ENCODE measurements at regions not wholly inside any gene's neighbourhood (a gene's known extent, or its start where the extent isn't known, plus 50 kb on each side); places are given as distances from the start of the nearest gene placed in this dataset.

DNA sequence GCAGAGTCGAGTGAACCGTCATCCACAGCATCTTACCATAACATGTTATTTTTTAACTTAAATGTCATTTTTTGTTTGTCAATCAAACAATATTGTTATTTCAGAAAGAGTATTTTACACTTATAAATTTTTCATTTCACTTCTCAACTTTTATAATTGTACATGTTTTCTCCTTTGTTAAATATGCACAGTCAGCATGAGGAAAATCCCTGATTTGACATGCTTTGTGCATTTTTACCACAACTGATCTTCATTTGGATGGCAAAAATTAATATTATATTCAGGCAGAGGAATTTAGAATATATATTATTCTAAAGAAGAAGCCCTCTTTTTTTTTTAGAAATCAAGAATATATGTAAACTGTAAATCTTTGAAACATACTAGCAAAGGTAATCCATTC is 958.0 kb upstream of the PCDH7 start:
- no peak for TF ChIP-seq TEAD4 (IDR thresholded peaks at IDR 0.05)
- no peak for TF ChIP-seq USF1 (IDR thresholded peaks at IDR 0.05)
- no peak for TF ChIP-seq EP300 (IDR thresholded peaks at IDR 0.05; ENCODE audit: borderline replicate concordance)
- TF ChIP-seq CEBPB (IDR thresholded peaks at IDR 0.05): no peak
- no peak for TF ChIP-seq ZBTB7A (IDR thresholded peaks at IDR 0.05; ENCODE audit: low read depth)
- no peak for TF ChIP-seq RAD21 (IDR thresholded peaks at IDR 0.05; ENCODE audit: low read depth)
- TF ChIP-seq FOXM1 (IDR thresholded peaks at IDR 0.05; ENCODE audit: borderline replicate concordance, low read depth): no peak
- TF ChIP-seq CREB1 (IDR thresholded peaks at IDR 0.05; ENCODE audit: low read depth): no peak
- no peak for TF ChIP-seq YY1 (IDR thresholded peaks at IDR 0.05; ENCODE audit: low read depth)
- TF ChIP-seq, protein P1, sequence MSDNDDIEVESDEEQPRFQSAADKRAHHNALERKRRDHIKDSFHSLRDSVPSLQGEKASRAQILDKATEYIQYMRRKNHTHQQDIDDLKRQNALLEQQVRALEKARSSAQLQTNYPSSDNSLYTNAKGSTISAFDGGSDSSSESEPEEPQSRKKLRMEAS (IDR thresholded peaks at IDR 0.05): no peak

DNA sequence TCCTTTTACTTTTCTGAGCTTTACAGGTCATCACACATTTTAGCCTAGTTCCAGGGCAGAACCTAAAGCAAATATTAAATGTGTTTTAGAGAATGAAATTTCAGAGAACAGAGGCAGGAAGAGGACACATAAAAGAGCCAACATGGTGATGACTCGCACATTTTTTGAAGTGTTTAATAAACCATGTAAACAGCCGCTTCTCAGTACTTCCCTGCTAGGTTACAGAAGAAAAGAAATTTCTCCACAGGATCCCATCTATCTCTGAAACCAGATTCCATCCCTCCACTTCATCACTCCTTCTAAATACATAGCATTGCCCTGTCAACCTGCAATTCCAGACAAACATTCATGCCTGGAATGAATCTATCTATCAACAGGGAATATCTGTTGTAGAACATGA is 949.5 kb upstream of the PCDH7 start:
- TF ChIP-seq FOXM1 (IDR thresholded peaks at IDR 0.05; ENCODE audit: borderline replicate concordance, low read depth): no peak
- TF ChIP-seq USF1 (IDR thresholded peaks at IDR 0.05): no peak
- no peak for TF ChIP-seq TCF12 (IDR thresholded peaks at IDR 0.05; ENCODE audit: low read depth)
- no peak for TF ChIP-seq EGR1 (IDR thresholded peaks at IDR 0.05)
- TF ChIP-seq EP300 (IDR thresholded peaks at IDR 0.05; ENCODE audit: borderline replicate concordance): no peak
- no peak for TF ChIP-seq ZBTB7A (IDR thresholded peaks at IDR 0.05; ENCODE audit: low read depth)
- TF ChIP-seq TEAD4 (IDR thresholded peaks at IDR 0.05): no peak
- no peak for TF ChIP-seq CEBPB (IDR thresholded peaks at IDR 0.05)
- TF ChIP-seq YY1 (IDR thresholded peaks at IDR 0.05; ENCODE audit: low read depth): no peak
- TF ChIP-seq RAD21 (IDR thresholded peaks at IDR 0.05; ENCODE audit: low read depth): no peak
- no peak for TF ChIP-seq REST (IDR thresholded peaks at IDR 0.05; ENCODE audit: low read depth)
- TF ChIP-seq, protein P1 (IDR thresholded peaks at IDR 0.05): no peak

GRCh38 chr4:29805245-29805644 is 914.9 kb upstream of the PCDH7 start:
- TF ChIP-seq RAD21 (IDR thresholded peaks at IDR 0.05; ENCODE audit: low read depth): peak; percentile 44
- TF ChIP-seq TEAD4 (IDR thresholded peaks at IDR 0.05): no peak

GRCh38 chr4:29805916-29806480 is 914.2 kb upstream of the PCDH7 start:
- TF ChIP-seq EGR1 (IDR thresholded peaks at IDR 0.05) (no peak), CEBPB (IDR thresholded peaks at IDR 0.05) (no peak), TAF1 (IDR thresholded peaks at IDR 0.05; ENCODE audit: low read depth) (no peak), NFIC (IDR thresholded peaks at IDR 0.05) (no peak), EP300 (IDR thresholded peaks at IDR 0.05; ENCODE audit: borderline replicate concordance) (no peak), ZBTB7A (IDR thresholded peaks at IDR 0.05; ENCODE audit: low read depth) (no peak), TEAD4 (IDR thresholded peaks at IDR 0.05) (no peak), REST (IDR thresholded peaks at IDR 0.05; ENCODE audit: low read depth) (no peak), YY1 (IDR thresholded peaks at IDR 0.05; ENCODE audit: low read depth) (no peak), USF1 (IDR thresholded peaks at IDR 0.05) (no peak), CREB1 (IDR thresholded peaks at IDR 0.05; ENCODE audit: low read depth) (no peak), FOXM1 (IDR thresholded peaks at IDR 0.05; ENCODE audit: borderline replicate concordance, low read depth) (no peak), RAD21 (IDR thresholded peaks at IDR 0.05; ENCODE audit: low read depth) (no peak), TCF12 (IDR thresholded peaks at IDR 0.05; ENCODE audit: low read depth) (no peak)
- TF ChIP-seq, protein P1 (IDR thresholded peaks at IDR 0.05): no peak

DNA sequence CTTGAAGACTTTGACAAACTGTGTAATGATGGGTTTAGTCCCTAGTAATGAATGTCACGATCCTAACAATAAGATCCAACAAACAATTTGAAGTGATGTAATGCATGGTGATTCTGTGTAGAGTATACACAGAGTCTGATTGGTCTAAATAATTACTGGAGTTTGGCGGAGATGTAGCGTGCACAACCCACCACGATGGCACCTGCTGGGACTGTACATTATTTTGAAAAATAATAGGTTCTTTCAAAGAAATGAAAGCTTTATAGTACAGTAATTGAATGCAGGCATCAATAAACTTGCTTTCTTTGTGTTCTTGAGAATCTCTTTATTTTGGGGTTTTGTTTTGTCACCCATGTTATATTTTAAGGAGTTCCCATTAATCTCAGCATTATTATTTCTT is 902.2 kb upstream of the PCDH7 start:
- TF ChIP-seq NFIC (IDR thresholded peaks at IDR 0.05) (no peak), TAF1 (IDR thresholded peaks at IDR 0.05; ENCODE audit: low read depth) (no peak), CREB1 (IDR thresholded peaks at IDR 0.05; ENCODE audit: low read depth) (no peak), RAD21 (IDR thresholded peaks at IDR 0.05; ENCODE audit: low read depth) (no peak), TEAD4 (IDR thresholded peaks at IDR 0.05) (no peak), REST (IDR thresholded peaks at IDR 0.05; ENCODE audit: low read depth) (no peak)

Data from Ishikawa (cell line).